Heart left ventricle (tissue), 13 donors: ENCODE measurements at regions not wholly inside any gene's neighbourhood (a gene's known extent, or its start where the extent isn't known, plus 50 kb on each side); places are given as distances from the start of the nearest gene placed in this dataset.

ENCODE experiments used
- CTCF ChIP-seq, 12 donors: fragments of 200-600 bp; sonication (generic) in 4 of 12; IDR thresholded peaks; one replicate each; pipeline versions ENCODE4 v1.5.0 to v1.8.0; 2018 to 2022; ENCODE audit warnings: antibody characterized with exemption in 12 of 12, mild to moderate bottlenecking in 5 of 12
- POLR2A ChIP-seq, 2 donors: fragments of 450-650 bp; IDR thresholded peaks; one replicate each; pipeline ENCODE4 v1.6.1; 2017; ENCODE audit warnings: antibody characterized with exemption in 2 of 2, mild to moderate bottlenecking in 2 of 2, moderate library complexity in 2 of 2
- donor health status: ischemic (EF 13 %, LVEDD 7.1; RV severe dilation, severe dysfunction).
- donor health status: DM: no; HTN: yes; CAD: no.
- donor health status: DM: no; HTN: no; CAD: no.
- donor health status: ischemic (EF 25% LVEDD 6.9; RV normal size, moderate dysfunction).
- donor health status: ischemic (EF 25% LVEDD 5.7; RV mildly dilated, moderate dysfunction).
- donor health status: ischemic (EF 35%, LVEDD 5.7; RV mildly dilated, moderate dysfunction).
- donor health status: nonischemic (EF 11% LVEDD 7.7; RV severe dilation, severe dysfunction).
- donor health status: DM: yes; HTN: yes; CAD: no.
- donor health status: PGD.
- donor health status: ischemic (EF 29% LVEDD 5.4; RV normal size, mild dysfunction).
- donor health status: nonischemic (EF 23%, LVEDD 6.1; RV moderate dilation, normal function).

DNA sequence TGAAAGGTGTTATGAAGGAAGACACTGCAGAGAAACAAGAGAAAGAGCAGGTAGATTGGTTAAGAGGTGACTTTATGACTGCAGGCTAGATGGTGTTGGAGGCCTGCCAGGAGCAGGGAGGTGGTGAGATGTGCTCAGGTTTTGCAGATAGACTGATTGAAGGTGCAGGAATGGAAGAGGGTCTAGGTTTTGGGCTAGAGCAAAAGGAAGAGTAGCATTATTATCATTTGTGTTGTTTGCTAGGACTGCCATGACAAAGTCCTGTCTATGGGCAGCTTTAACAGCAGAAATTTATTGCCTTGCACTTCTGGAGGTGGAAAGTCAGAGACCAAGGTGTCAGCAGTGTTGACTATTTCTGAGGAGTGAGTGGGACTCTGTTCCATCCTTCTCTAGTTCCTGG is 172.9 kb upstream of the SOX11 start:
- no peak for TF ChIP-seq CTCF (IDR thresholded peaks at IDR 0.05)
- no peak for TF ChIP-seq POLR2A (IDR thresholded peaks at IDR 0.05)
